Astrocyte (in vitro differentiated cells and primary cell): ENCODE measurements at regions not wholly inside any gene's neighbourhood (a gene's known extent, or its start where the extent isn't known, plus 50 kb on each side); places are given as distances from the start of the nearest gene placed in this dataset.

ENCODE experiments used
- DNase-seq: peaks from one replicate; pipeline ENCODE4 v3.0.0-alpha.2; 2010; ENCODE audit warnings: low read depth
- FAIRE-seq: peaks from 2 replicates; lab custom pipeline; 2011; peaks lifted over from hg19 to GRCh38; lab: Jason Lieb, UNC
- H2AFZ ChIP-seq: 2 replicates; pipeline ENCODE4 v1.6.0; 2012; ENCODE audit warnings: low read depth, low read length, inconsistent platforms
- H3K27ac ChIP-seq: 2 replicates; pipeline ENCODE4 v1.5.1; 2011; ENCODE audit warnings: low read depth, low read length, inconsistent platforms
- H3K27me3 ChIP-seq: 2 replicates; pipeline ENCODE4 v1.6.0; 2011; ENCODE audit warnings: low read length, inconsistent platforms; ENCODE audit not compliant: insufficient read depth
- H3K36me3 ChIP-seq: 2 replicates; pipeline ENCODE4 v1.5.1; 2011; ENCODE audit warnings: low read length, inconsistent platforms; ENCODE audit not compliant: insufficient read depth
- H3K4me1 ChIP-seq: 2 replicates; pipeline ENCODE4 v1.5.1; 2011; ENCODE audit warnings: low read length, inconsistent platforms; ENCODE audit not compliant: insufficient read depth
- H3K4me2 ChIP-seq: 2 replicates; pipeline ENCODE4 v1.6.0; 2012; ENCODE audit warnings: low read length, inconsistent platforms
- H3K4me3 ChIP-seq: 2 replicates; pipeline ENCODE4 v1.5.1; 2011; ENCODE audit warnings: low read depth, mild to moderate bottlenecking, low read length, inconsistent platforms; ENCODE audit not compliant: insufficient read depth
- H3K79me2 ChIP-seq: 2 replicates; pipeline ENCODE4 v1.6.0; 2012; ENCODE audit warnings: mild to moderate bottlenecking, low read length, inconsistent platforms; ENCODE audit not compliant: insufficient read depth
- H3K9ac ChIP-seq: 2 replicates; pipeline ENCODE4 v1.6.0; 2012; ENCODE audit warnings: mild to moderate bottlenecking, low read length, inconsistent platforms
- H3K9me3 ChIP-seq: 2 replicates; pipeline ENCODE4 v1.5.1; 2012; ENCODE audit warnings: low read depth, mild to moderate bottlenecking, low read length, inconsistent platforms; ENCODE audit not compliant: insufficient read depth
- H4K20me1 ChIP-seq: 2 replicates; pipeline ENCODE4 v1.6.0; 2012; ENCODE audit warnings: low read length, inconsistent platforms; ENCODE audit not compliant: insufficient read depth
- H3K27ac Mint-ChIP-seq: one replicate; pipeline ENCODE4 v1.8.0; 2021; ENCODE audit warnings: mild to moderate bottlenecking, mixed read lengths; ENCODE audit not compliant: unreplicated experiment
- H3K27me3 Mint-ChIP-seq: one replicate; pipeline ENCODE4 v1.8.0; 2021; ENCODE audit warnings: low read depth, mixed read lengths; ENCODE audit not compliant: unreplicated experiment
- H3K36me3 Mint-ChIP-seq: one replicate; pipeline ENCODE4 v1.8.0; 2021; ENCODE audit warnings: low read depth, mixed read lengths; ENCODE audit not compliant: unreplicated experiment
- H3K4me1 Mint-ChIP-seq: one replicate; pipeline ENCODE4 v1.8.0; 2021; ENCODE audit warnings: low read depth, mixed read lengths; ENCODE audit not compliant: unreplicated experiment
- H3K4me3 Mint-ChIP-seq: one replicate; pipeline ENCODE4 v1.8.0; 2021; ENCODE audit warnings: mild to moderate bottlenecking, moderate library complexity, mixed read lengths; ENCODE audit not compliant: unreplicated experiment
- H3K9me3 Mint-ChIP-seq: one replicate; pipeline ENCODE4 v1.8.0; 2021; ENCODE audit warnings: mild to moderate bottlenecking, mixed read lengths; ENCODE audit not compliant: unreplicated experiment
- EZH2 ChIP-seq: IDR thresholded peaks from 2 replicates; pipeline ENCODE4 v1.6.1; 2012; ENCODE audit warnings: mild to moderate bottlenecking, low read length, inconsistent platforms; ENCODE audit not compliant: insufficient read depth
- TF ChIP-seq, protein P1 (sequence below): IDR thresholded peaks from 2 replicates; pipeline ENCODE4 v1.5.1; 2011; ENCODE audit warnings: low read depth, mild to moderate bottlenecking, inconsistent platforms, low read length, moderate library complexity; ENCODE audit not compliant: insufficient read depth

- H3K4me3 Mint-ChIP-seq, result no peak overlapping the region
- H3K9me3 Mint-ChIP-seq, result peaks cover 3% of the 10 kb centered on the region
- Histone ChIP-seq H3K79me2 (no peaks in the 10 kb centered on the region), H3K4me3 (no peak overlapping the region), H3K36me3 (no peaks in the 10 kb centered on the region), H3K9ac (no peak overlapping the region), H3K27me3 (no peaks in the 10 kb centered on the region), H3K4me1 (no peaks in the 10 kb centered on the region), H2AFZ (no peak overlapping the region), H3K27ac (no peak overlapping the region), H4K20me1 (no peaks in the 10 kb centered on the region), H3K4me2 (no peak overlapping the region), H3K9me3 (no peaks in the 10 kb centered on the region)
- H3K27ac Mint-ChIP-seq, result no peak overlapping the region
- DNase-seq (no peak), FAIRE-seq (no peak)
- TF ChIP-seq EZH2, result no peak
- TF ChIP-seq, protein P1, sequence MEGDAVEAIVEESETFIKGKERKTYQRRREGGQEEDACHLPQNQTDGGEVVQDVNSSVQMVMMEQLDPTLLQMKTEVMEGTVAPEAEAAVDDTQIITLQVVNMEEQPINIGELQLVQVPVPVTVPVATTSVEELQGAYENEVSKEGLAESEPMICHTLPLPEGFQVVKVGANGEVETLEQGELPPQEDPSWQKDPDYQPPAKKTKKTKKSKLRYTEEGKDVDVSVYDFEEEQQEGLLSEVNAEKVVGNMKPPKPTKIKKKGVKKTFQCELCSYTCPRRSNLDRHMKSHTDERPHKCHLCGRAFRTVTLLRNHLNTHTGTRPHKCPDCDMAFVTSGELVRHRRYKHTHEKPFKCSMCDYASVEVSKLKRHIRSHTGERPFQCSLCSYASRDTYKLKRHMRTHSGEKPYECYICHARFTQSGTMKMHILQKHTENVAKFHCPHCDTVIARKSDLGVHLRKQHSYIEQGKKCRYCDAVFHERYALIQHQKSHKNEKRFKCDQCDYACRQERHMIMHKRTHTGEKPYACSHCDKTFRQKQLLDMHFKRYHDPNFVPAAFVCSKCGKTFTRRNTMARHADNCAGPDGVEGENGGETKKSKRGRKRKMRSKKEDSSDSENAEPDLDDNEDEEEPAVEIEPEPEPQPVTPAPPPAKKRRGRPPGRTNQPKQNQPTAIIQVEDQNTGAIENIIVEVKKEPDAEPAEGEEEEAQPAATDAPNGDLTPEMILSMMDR, result no peak
- H3K27me3 Mint-ChIP-seq, result peaks cover 2% of the 10 kb centered on the region
- H3K4me1 Mint-ChIP-seq, result no peaks in the 10 kb centered on the region
- H3K36me3 Mint-ChIP-seq, result no peaks in the 10 kb centered on the region
These were observed 179.0 kb upstream of the IGF1 start for GRCh38 chr12:102659200-102659911.

DNA sequence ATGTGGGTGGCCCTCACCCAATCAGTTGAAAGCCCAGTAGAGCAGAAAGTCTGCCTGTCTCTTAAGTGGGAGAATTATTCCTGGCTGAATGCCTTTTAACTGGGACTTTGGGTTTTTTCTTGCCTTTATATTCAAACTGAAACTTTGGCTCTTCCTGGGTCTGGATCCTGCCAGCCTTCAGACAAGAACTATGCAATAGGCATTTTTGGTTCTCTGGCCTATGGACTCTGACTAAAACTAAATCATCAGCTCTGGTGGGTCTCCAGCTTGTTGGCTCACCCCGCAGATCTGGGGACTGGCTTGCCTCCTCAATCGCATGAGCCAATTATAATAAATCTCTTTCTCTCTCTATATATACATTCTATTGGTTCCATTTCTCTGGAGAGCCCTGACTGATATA, 173.0 kb upstream of the IGF1 start:
- Histone ChIP-seq H3K36me3 (no peaks in the 10 kb centered on the region), H3K79me2 (no peaks in the 10 kb centered on the region), H3K4me1 (no peaks in the 10 kb centered on the region), H3K4me3 (no peak overlapping the region), H3K4me2 (no peak overlapping the region), H3K9me3 (no peaks in the 10 kb centered on the region), H3K27ac (no peak overlapping the region), H4K20me1 (no peaks in the 10 kb centered on the region), H3K27me3 (no peaks in the 10 kb centered on the region), H3K9ac (no peak overlapping the region), H2AFZ (no peak overlapping the region)
- Mint-ChIP-seq H3K4me1 (no peaks in the 10 kb centered on the region), H3K4me3 (no peak overlapping the region), H3K27ac (no peak overlapping the region), H3K27me3 (no peaks in the 10 kb centered on the region), H3K9me3 (peaks cover 3% of the 10 kb centered on the region), H3K36me3 (no peaks in the 10 kb centered on the region)
- FAIRE-seq, result no peak
- DNase-seq, result no peak
- TF ChIP-seq, protein P1, result no peak
- no peak for TF ChIP-seq EZH2

DNA sequence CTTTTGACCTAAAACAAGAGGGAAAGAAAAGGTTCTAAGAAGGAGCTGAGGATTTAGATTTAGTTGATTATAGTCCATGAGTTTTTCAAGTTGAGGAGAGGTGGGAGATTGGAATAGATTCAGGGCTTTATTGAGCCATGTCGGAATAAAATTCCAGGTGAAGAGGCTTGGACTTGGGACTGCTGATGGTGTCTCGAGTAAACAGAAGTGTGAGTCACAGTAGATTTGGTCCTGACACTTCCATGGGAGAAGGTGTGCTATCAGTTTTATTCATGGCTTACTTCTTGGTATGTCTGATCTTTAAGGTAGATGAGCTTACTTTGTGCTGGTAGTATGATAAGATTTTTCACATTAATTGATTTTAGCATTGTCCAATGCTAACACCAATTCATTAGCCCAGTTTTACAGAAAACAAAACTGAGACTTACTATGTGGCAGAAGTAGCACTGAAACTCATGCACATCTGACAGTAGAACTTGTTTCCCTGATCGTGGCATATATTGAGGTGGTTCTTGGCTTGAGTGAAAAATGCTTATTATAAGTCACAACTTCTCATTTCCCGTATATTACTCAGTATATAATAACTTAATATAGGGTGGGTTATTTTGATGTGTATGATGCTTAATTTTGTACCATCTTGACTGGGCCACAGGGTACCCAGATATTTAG, 172.4 kb upstream of the IGF1 start:
- Mint-ChIP-seq H3K36me3 (no peaks in the 10 kb centered on the region), H3K9me3 (no peaks in the 10 kb centered on the region), H3K4me3 (no peak overlapping the region), H3K27ac (no peak overlapping the region), H3K4me1 (no peaks in the 10 kb centered on the region), H3K27me3 (no peaks in the 10 kb centered on the region)
- H3K4me1 ChIP-seq, result no peaks in the 10 kb centered on the region
- H3K4me2 ChIP-seq, result no peak overlapping the region
- no peaks in the 10 kb centered on the region for H3K27me3 ChIP-seq
- no peak for FAIRE-seq
- no peak overlapping the region for H3K9ac ChIP-seq
- no peaks in the 10 kb centered on the region for H4K20me1 ChIP-seq
- no peaks in the 10 kb centered on the region for H3K79me2 ChIP-seq
- H3K9me3 ChIP-seq, result no peaks in the 10 kb centered on the region
- H3K4me3 ChIP-seq, result no peak overlapping the region
- no peak for DNase-seq
- H2AFZ ChIP-seq, result no peak overlapping the region
- no peaks in the 10 kb centered on the region for H3K36me3 ChIP-seq
- no peak for TF ChIP-seq EZH2
- TF ChIP-seq, protein P1, result no peak
- no peak overlapping the region for H3K27ac ChIP-seq
